Skin epidermis (tissue), 12 donors: ENCODE measurements at regions not wholly inside any gene's neighbourhood (a gene's known extent, or its start where the extent isn't known, plus 50 kb on each side); places are given as distances from the start of the nearest gene placed in this dataset.
"Not testable (repeated sequence)": the region's sequence is repeated elsewhere in the genome, so short reads cannot be mapped to it uniquely, and the experiment has no call there.

ENCODE experiments used
- H3K27ac ChIP-seq, 21 experiments: fragments of 200-600 bp; sonication (generic) in 11 of 21; one replicate each; pipeline ENCODE4 v1.5.0; 2020; ENCODE audit warnings: mild to moderate bottlenecking in 3 of 21, inconsistent platforms in 2 of 21, moderate library complexity in 2 of 21
- H3K4me3 ChIP-seq, 7 experiments: fragments of 200-600 bp; sonication (generic) in 2 of 7; one replicate each; pipeline ENCODE4 v1.5.0; 2020; ENCODE audit warnings: inconsistent platforms in 2 of 7, mild to moderate bottlenecking in 2 of 7, moderate library complexity in 1 of 7

DNA sequence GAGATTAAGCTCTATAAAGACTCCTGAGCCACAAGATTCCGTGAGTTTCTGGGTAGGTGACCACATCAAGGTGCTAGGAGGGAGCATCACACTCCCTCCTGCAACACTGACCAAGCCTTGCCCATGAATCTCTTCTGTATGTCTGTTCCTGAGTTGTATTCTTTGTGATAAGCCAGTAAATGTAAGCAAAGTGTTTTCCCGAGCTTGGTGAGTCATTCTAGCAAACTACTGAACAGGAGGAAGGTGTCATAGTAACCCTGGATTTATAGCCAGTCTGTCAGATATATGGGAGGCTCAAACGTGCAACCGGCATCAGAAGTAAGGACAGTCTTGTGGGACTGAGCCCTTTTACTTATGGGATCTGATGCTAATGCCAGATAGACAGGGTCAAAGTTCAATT, 346.1 kb upstream of the KYNU start:
- Histone ChIP-seq H3K27ac (no peak overlapping the region), H3K4me3 (no peak overlapping the region)

DNA sequence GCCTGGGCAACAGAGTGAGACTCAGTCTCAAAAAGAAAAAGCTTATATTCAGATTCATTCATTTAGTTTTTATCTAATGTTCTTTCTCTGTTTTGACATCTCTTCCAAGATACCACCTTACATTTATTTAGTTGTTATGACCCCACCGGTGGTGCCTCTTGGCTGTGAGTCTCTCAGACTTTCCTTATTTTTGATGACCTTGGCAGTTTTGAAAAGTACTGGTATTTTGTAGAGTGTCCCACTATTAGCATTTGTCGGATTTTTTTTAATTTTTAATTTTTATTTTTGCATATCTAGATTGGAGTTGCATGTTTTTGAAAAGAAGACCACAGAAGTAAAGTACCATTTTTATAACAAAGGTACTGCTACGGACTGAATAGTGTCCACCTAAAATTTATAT, 351.7 kb upstream of the KYNU start:
- no peak overlapping the region for H3K27ac ChIP-seq
- H3K4me3 ChIP-seq = no peak overlapping the region

DNA sequence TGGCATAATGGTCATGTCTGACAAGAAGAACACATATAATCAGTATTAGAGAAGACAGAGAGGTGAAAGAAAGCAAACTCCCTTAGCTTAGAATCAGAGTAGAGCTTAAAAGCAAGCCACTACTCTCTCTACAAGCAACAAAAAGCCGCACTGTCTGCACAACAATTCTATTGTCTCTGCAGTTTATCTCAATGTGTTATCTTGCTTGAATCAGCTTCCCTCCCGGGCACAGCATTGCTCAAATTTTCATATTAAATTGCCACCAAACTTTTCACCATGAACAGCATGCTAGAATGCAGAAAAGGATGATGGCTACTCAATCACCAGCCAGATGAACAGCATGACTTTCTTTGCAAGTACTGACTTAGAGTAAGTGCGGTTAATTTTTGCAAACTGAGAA, 356.0 kb upstream of the KYNU start:
- H3K27ac ChIP-seq = no peak overlapping the region
- no peak overlapping the region for H3K4me3 ChIP-seq

DNA sequence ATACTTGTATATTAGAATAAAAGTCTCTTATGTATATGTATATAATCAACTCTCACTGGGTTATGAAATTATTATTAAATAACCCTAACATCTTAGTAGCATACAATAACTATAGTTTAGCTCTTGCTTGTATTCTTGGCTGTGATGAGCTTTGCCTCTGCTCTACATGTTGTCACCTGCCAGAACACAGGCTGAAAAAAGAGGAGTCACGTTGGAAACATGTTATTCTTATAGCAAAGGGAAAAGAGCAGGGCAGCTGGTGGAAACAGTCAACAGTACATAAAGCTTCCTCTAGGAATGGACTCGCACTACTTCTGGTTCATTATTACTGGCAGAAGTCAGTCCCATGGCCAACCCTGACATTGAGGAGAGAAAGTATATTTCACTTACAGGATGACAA, 362.0 kb upstream of the KYNU start:
- H3K4me3 ChIP-seq = no peak overlapping the region
- H3K27ac ChIP-seq = no peak overlapping the region

GRCh38 chr2:142509401-142509800, 368.1 kb upstream of the KYNU start:
- Histone ChIP-seq H3K27ac (no peak overlapping the region), H3K4me3 (no peak overlapping the region)

DNA sequence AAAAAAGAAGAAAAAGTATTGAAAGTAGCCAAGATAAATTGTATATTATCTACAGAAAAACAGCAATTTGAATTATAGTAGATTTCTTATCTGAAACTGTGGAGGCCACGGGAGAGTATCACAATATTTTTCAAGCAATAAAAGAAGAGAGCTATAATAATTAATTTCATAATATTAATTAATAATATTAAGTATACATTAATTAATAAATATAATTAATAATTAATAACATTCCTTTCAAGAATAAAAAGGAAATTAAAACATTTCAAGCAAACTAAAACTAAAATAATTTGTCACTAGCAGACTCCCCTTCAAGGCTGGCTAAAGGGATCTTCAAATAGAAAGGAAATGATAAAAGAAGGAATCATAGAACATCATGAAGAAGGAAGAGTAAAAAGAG, 372.7 kb upstream of the KYNU start:
- no peak overlapping the region for H3K4me3 ChIP-seq
- H3K27ac ChIP-seq = no peak overlapping the region

- Histone ChIP-seq H3K27ac (no peak overlapping the region), H3K4me3 (no peak overlapping the region)
Observed at GRCh38 chr2:142502402-142502801, 371.6 kb upstream of the LRP1B start.

DNA sequence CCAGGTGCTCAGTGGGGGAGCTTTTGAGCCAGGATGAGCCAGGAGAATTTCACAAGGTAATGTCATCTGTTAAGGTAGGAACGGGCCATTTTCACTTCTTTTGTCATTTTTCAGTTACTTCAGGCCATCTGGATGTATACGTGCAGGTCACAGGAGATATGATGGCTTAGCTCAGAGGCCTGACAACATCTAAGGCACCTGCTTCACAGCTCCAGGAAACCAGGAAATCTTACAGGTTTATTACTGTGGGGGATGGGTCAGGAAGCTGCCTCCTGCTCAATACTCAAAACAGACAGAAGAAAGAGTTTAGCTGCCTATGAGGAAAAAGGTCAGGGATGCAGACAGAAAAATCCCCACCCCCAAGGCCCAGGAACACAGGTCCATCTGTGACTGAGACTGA, 364.3 kb upstream of the LRP1B start:
- H3K27ac ChIP-seq = no peak overlapping the region
- no peak overlapping the region for H3K4me3 ChIP-seq

DNA sequence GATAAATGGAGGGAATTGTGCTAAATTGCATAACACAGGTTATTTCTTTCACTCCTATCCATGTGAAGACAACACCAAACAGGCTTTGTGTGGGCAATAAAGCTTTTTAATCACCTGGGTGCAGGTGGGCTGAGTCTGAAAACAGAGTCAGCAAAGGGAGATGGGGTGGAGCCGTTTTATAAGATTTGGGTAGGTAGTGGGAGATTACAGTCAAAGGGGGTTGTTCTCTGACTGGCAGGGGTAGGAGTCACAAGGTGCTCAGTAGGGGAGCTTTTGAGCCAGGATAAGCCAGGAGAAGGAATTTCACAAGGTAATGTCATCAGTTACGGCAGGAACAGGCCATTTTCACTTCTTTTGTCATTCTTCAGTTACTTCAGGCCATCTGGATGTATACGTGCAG, 358.8 kb upstream of the LRP1B start:
- not testable (repeated sequence) for H3K27ac ChIP-seq, H3K4me3 ChIP-seq

GRCh38 chr2:142484111-142484510, 353.3 kb upstream of the LRP1B start:
- H3K4me3 ChIP-seq = no peak overlapping the region
- no peak overlapping the region for H3K27ac ChIP-seq

DNA sequence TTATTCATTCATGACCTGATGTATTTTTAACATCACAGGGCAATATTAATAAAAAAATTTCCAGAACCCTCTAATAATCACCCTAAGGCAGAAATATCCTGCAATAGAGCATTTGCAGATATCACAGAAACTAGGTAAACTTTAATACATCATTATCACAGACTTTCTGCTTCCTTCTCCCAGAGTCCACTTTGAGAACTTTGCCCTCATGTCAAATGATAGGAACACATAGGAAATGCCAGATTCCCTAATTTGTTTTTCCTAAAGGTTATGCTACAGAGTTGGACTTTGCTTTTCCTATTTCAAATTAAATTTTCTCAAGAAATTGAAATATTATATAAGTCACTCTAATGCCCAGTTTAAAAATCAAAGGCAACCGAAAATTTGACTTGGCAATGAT, 352.8 kb upstream of the LRP1B start:
- H3K4me3 ChIP-seq = no peak overlapping the region
- H3K27ac ChIP-seq = no peak overlapping the region

- no peak overlapping the region for H3K27ac ChIP-seq
- no peak overlapping the region for H3K4me3 ChIP-seq
Observed at GRCh38 chr2:142478206-142478605, 347.4 kb upstream of the LRP1B start.

GRCh38 chr2:142472382-142472781, 341.6 kb upstream of the LRP1B start:
- Histone ChIP-seq H3K27ac (no peak overlapping the region), H3K4me3 (no peak overlapping the region)

DNA sequence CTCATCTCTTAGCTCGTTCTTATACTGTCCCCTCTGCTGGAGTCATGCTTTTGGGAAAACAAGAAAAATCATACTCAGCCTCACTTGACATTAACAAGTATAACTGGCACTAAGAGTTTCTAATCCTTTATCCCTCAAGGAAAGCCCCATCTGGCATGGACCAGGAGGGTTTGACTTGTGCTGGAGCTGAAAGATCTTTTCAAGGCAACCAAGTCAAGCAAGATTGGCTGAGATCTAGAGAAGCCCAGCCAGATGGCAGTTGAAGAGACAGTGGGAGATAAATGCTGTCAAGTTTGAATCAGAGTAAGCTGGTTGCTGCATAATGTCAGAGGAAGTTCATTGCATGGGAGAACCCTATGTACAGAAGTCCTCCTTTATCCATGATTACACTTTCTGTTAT, 336.5 kb upstream of the LRP1B start:
- no peak overlapping the region for H3K4me3 ChIP-seq

GRCh38 chr2:142463047-142463446, 332.2 kb upstream of the LRP1B start:
- no peak overlapping the region for H3K27ac ChIP-seq
- no peak overlapping the region for H3K4me3 ChIP-seq

More for the DNA sequence above, 336.5 kb upstream of the LRP1B start:
- H3K27ac ChIP-seq = no peak overlapping the region

- no peak overlapping the region for H3K27ac ChIP-seq
- no peak overlapping the region for H3K4me3 ChIP-seq
Observed at GRCh38 chr2:142462306-142462705, 331.5 kb upstream of the LRP1B start.

DNA sequence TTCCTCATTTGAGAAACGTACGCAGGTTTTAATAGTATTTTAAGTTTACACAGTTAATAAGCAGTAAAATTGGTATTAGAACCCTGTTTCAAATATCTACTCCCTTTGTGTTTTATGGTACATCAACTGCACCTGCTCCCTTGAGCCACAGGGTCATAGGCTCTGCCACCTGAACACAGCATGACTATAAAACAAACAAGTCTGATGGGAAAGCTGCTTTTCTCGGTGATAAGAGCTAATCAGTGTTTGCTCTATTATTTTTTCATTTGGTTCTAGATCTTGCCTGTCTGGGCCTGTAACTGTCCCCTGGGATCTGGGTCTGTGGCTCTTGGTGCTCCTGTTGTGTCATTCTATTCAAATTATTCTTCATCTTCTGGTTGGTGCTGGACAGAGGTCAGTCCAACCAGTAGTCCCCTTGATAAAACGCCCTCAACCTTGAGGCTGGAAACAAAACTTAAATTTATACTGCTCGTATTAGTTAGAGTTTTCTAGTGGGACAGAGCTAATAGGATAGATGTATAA, 314.8 kb upstream of the LRP1B start:
- H3K4me3 ChIP-seq = no peak overlapping the region
- no peak overlapping the region for H3K27ac ChIP-seq

GRCh38 chr2:142445023-142445422, 314.2 kb upstream of the LRP1B start:
- Histone ChIP-seq H3K27ac (no peak overlapping the region), H3K4me3 (no peak overlapping the region)

GRCh38 chr2:142435847-142436246, 305.0 kb upstream of the LRP1B start:
- no peak overlapping the region for H3K27ac ChIP-seq
- H3K4me3 ChIP-seq = no peak overlapping the region

DNA sequence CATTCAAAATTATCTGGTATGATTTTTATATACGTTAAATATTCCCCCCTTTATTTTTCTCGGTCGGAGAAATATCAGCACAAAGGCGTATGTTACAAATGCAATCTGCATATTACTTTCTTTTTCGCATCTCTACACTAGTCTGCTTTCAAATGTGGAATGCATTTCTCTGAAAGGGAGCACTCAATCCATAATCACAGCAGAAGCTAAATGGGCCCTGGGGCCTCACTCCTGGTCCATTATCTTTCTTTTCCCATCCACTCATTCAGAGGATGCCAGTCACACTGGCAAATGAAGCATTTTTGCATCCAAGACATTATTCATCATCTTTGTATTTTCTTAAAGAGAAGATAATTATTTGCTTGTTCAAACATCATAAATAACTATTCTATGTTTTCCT, 295.2 kb upstream of the LRP1B start:
- Histone ChIP-seq H3K27ac (no peak overlapping the region), H3K4me3 (no peak overlapping the region)

DNA sequence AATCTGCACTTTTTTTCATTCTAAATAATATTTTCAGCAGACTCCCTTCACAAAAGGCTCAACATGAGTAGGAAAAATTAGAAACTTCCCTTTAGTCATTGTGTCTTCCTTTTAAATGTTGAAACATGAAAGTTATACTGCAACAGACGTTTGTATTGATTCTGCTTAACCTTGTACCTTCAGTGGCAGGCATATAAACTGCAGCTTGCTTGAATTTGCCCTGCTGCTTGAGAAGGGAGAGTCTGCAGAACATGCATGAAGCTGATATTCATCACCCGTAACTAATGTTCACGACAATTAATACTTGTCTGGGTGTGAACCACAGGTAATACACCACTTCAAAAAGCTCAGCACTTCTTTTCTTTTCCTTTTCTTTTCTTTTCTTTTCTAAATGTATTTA, 294.7 kb upstream of the LRP1B start:
- no peak overlapping the region for H3K27ac ChIP-seq
- H3K4me3 ChIP-seq = no peak overlapping the region

- no peak overlapping the region for H3K4me3 ChIP-seq
- H3K27ac ChIP-seq = no peak overlapping the region
Observed at GRCh38 chr2:142423603-142424002, 292.8 kb upstream of the LRP1B start.

DNA sequence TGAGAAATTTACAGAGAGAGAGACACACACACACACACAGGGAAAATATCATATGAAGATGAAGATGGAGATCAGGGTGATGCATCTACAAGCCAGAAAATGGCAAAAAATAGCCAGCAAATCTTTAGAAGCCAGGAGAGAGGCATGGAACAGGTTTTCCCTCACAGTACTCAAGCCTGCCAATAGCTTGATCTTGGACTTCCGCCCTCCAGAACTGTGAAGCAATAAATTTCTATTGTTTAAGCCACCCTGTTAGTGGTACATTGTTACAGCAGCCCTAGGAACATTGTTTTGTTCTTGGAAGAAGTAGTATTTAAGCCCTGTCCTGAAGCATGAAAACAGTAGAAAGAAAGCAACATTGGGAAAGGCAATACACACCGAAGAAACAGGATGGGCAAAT, 292.0 kb upstream of the LRP1B start:
- H3K27ac ChIP-seq = no peak overlapping the region
- no peak overlapping the region for H3K4me3 ChIP-seq
